GM23338 (cell line): ENCODE measurements at regions not wholly inside any gene's neighbourhood (a gene's known extent, or its start where the extent isn't known, plus 50 kb on each side); places are given as distances from the start of the nearest gene placed in this dataset.

ENCODE experiments used
- ATAC-seq: fragments of 200-7000 bp; cut with Tn5 transposase; 3 replicates; pipeline ENCODE4 v1.9.1; 2020
- DNase-seq: peaks from one replicate; pipeline ENCODE4 v3.0.0-alpha.2; 2015; ENCODE audit warnings: low spot score
- H2AFZ ChIP-seq: fragments of 200-600 bp; sonication (generic); 2 replicates; pipeline ENCODE4 v1.8.0; 2016; ENCODE audit warnings: antibody characterized with exemption, mild to moderate bottlenecking, moderate library complexity
- H3F3A ChIP-seq: fragments of 200-600 bp; sonication (generic); replicated peaks from 2 replicates; pipeline ENCODE4 v1.8.0; 2017; ENCODE audit warnings: antibody characterized with exemption, mixed run types, low read depth
- H3K27ac ChIP-seq: fragments of 200-600 bp; sonication (generic); 2 replicates; pipeline ENCODE4 v1.6.1; 2016; ENCODE audit warnings: low read depth
- H3K27me3 ChIP-seq: fragments of 200-600 bp; sonication (generic); 2 replicates; pipeline ENCODE4 v1.8.0; 2016; ENCODE audit warnings: mild to moderate bottlenecking, mixed run types, moderate library complexity; ENCODE audit not compliant: insufficient read depth
- H3K36me3 ChIP-seq: fragments of 200-600 bp; sonication (generic); 2 replicates; pipeline ENCODE4 v1.8.0; 2016; ENCODE audit warnings: mild to moderate bottlenecking; ENCODE audit not compliant: insufficient read depth
- H3K4me1 ChIP-seq: fragments of 200-600 bp; sonication (generic); 2 replicates; pipeline ENCODE4 v1.8.0; 2016; ENCODE audit warnings: mild to moderate bottlenecking, moderate library complexity; ENCODE audit not compliant: insufficient read depth
- H3K4me2 ChIP-seq: fragments of 200-600 bp; sonication (generic); 2 replicates; pipeline ENCODE4 v1.7.1; 2017; ENCODE audit warnings: mixed run types
- H3K4me3 ChIP-seq: fragments of 200-600 bp; sonication (generic); 2 replicates; pipeline ENCODE4 v1.6.1; 2016; ENCODE audit warnings: mixed run types
- H3K79me2 ChIP-seq: fragments of 200-600 bp; sonication (generic); replicated peaks from 2 replicates; pipeline ENCODE4 v1.8.0; 2017; ENCODE audit warnings: mild to moderate bottlenecking; ENCODE audit not compliant: insufficient read depth
- H3K9me2 ChIP-seq: fragments of 200-600 bp; sonication (generic); 2 replicates; pipeline ENCODE4 v1.8.0; 2017; ENCODE audit not compliant: insufficient read depth
- H4K20me1 ChIP-seq: fragments of 200-600 bp; sonication (generic); replicated peaks from 2 replicates; pipeline ENCODE4 v1.8.0; 2017; ENCODE audit warnings: mild to moderate bottlenecking; ENCODE audit not compliant: insufficient read depth
- H3K27ac Mint-ChIP-seq: 2 replicates; pipeline ENCODE4 v1.8.0; 2020; ENCODE audit warnings: inconsistent platforms, mild to moderate bottlenecking, moderate library complexity, mixed read lengths
- H3K27me3 Mint-ChIP-seq: 3 replicates; pipeline ENCODE4 v1.8.0; 2022; ENCODE audit warnings: low read depth, mild to moderate bottlenecking, moderate library complexity, mixed read lengths, inconsistent platforms; ENCODE audit not compliant: insufficient read depth, poor library complexity
- H3K36me3 Mint-ChIP-seq: 3 replicates; pipeline ENCODE4 v1.8.0; 2021; ENCODE audit warnings: low read depth, mild to moderate bottlenecking, inconsistent platforms, moderate library complexity, mixed read lengths
- H3K4me1 Mint-ChIP-seq: 3 replicates; pipeline ENCODE4 v1.8.0; 2020; ENCODE audit warnings: mild to moderate bottlenecking, inconsistent platforms, mixed read lengths
- H3K4me3 Mint-ChIP-seq: 3 replicates; pipeline ENCODE4 v1.8.0; 2021; ENCODE audit warnings: moderate library complexity, mild to moderate bottlenecking, inconsistent platforms, mixed read lengths
- H3K9me3 Mint-ChIP-seq: 3 replicates; pipeline ENCODE4 v1.8.0; 2020; ENCODE audit warnings: moderate library complexity, mild to moderate bottlenecking, inconsistent platforms, mixed read lengths
- JUNB ChIP-seq: IDR thresholded peaks from one replicate; pipeline ENCODE4 v1.6.1; 2016; ENCODE audit warnings: antibody characterized with exemption; ENCODE audit not compliant: unreplicated experiment
- NANOG ChIP-seq: IDR thresholded peaks from 2 replicates; pipeline ENCODE4 v1.6.1; 2016; ENCODE audit warnings: antibody characterized with exemption, borderline replicate concordance
- POLR2AphosphoS5 ChIP-seq: IDR thresholded peaks from 2 replicates; pipeline ENCODE4 v1.6.1; 2016; ENCODE audit warnings: antibody characterized with exemption, low read depth
- STAT1 ChIP-seq: IDR thresholded peaks from one replicate; pipeline ENCODE4 v1.6.1; 2016; ENCODE audit warnings: antibody characterized with exemption; ENCODE audit not compliant: unreplicated experiment
- ZNF331 ChIP-seq: fragments of 250-450 bp; sonication (Bioruptor Pico); IDR thresholded peaks from 2 replicates; pipeline ENCODE4 v1.5.0; 2020; ENCODE audit warnings: low read depth, mild to moderate bottlenecking, moderate library complexity
- ZNF462 ChIP-seq: fragments of 250-450 bp; sonication (Bioruptor Pico); IDR thresholded peaks from 2 replicates; pipeline ENCODE4 v1.5.0; 2020; ENCODE audit warnings: mild to moderate bottlenecking, moderate library complexity

- TF ChIP-seq NANOG (no peak), STAT1 (no peak), JUNB (no peak), ZNF462 (CRISPR knock-in tag) (no peak)
Measured at GRCh38 chr6:117050301-117050700, 173.3 kb downstream of the RFX6 start (continued).

GRCh38 chr6:117072134-117072533, 193.2 kb upstream of the VGLL2 start:
- Mint-ChIP-seq H3K9me3 (no peaks in the 10 kb centered on the region; the same call in 2 of the 3 replicates), H3K27ac (no peak overlapping the region), H3K36me3 (no peaks in the 10 kb centered on the region; the same call in 2 of the 3 replicates), H3K4me1 (peaks cover 8% of the 10 kb centered on the region; the same call in 2 of the 3 replicates), H3K27me3 (no peaks in the 10 kb centered on the region), H3K4me3 (no peak overlapping the region)
- Histone ChIP-seq H3K27ac (no peak overlapping the region), H4K20me1 (no peaks in the 10 kb centered on the region), H3K9me2 (no peaks in the 10 kb centered on the region), H2AFZ (no peak overlapping the region), H3K79me2 (no peaks in the 10 kb centered on the region), H3K4me2 (peak overlapping the region; percentile 2; the same call in 1 of the 2 replicates), H3K27me3 (no peaks in the 10 kb centered on the region), H3K36me3 (no peaks in the 10 kb centered on the region), H3K4me1 (peaks cover 4% of the 10 kb centered on the region; the same call in 1 of the 2 replicates), H3K4me3 (no peak overlapping the region), H3F3A (no peaks in the 10 kb centered on the region)
- no peak for TF ChIP-seq POLR2AphosphoS5
- no peak for ATAC-seq
- no peak for DNase-seq

- Mint-ChIP-seq H3K36me3 (no peaks in the 10 kb centered on the region; the same call in 2 of the 3 replicates), H3K4me3 (no peak overlapping the region), H3K4me1 (peaks cover 8% of the 10 kb centered on the region; the same call in 2 of the 3 replicates), H3K9me3 (no peaks in the 10 kb centered on the region; the same call in 2 of the 3 replicates), H3K27ac (no peak overlapping the region), H3K27me3 (no peaks in the 10 kb centered on the region)
- Histone ChIP-seq H3K36me3 (no peaks in the 10 kb centered on the region), H3K4me1 (peaks cover 4% of the 10 kb centered on the region; the same call in 1 of the 2 replicates), H4K20me1 (no peaks in the 10 kb centered on the region), H3K27ac (no peak overlapping the region), H3K4me2 (peak overlapping the region; percentile 2; the same call in 1 of the 2 replicates), H3K27me3 (no peaks in the 10 kb centered on the region), H3K9me2 (no peaks in the 10 kb centered on the region), H3K4me3 (no peak overlapping the region), H2AFZ (peak overlapping the region; percentile 2; the same call in 1 of the 2 replicates), H3F3A (no peaks in the 10 kb centered on the region), H3K79me2 (no peaks in the 10 kb centered on the region)
- ATAC-seq, result peak; percentile 100
- peak; percentile 75 for DNase-seq
- TF ChIP-seq ZNF331 (CRISPR knock-in tag), result no peak
Measured at GRCh38 chr6:117072781-117073180, 192.6 kb upstream of the VGLL2 start.
